Cardiac fibroblast (primary cell): ENCODE measurements at regions not wholly inside any gene's neighbourhood (a gene's known extent, or its start where the extent isn't known, plus 50 kb on each side); places are given as distances from the start of the nearest gene placed in this dataset.

Experiments used
- DNase-seq, 2 donors: peaks; one replicate each; pipeline versions ENCODE4 v3.0.0 to v3.0.0-alpha.2; 2010; ENCODE audit warnings: low read depth in 2 of 2
- H3K4me3 ChIP-seq, 2 donors: replicated peaks in 1 of 2; 1 replicate in 1 of 2; 2 replicates in 1 of 2; pipeline ENCODE4 v1.5.1; 2011; ENCODE audit warnings: low read depth in 2 of 2, low read length in 2 of 2, mild to moderate bottlenecking in 2 of 2, moderate library complexity in 1 of 2
- TF ChIP-seq, protein P1 (sequence below): IDR thresholded peaks from one replicate; pipeline ENCODE4 v1.5.1; 2011; ENCODE audit warnings: low read depth, mild to moderate bottlenecking, low read length, inconsistent platforms

DNA sequence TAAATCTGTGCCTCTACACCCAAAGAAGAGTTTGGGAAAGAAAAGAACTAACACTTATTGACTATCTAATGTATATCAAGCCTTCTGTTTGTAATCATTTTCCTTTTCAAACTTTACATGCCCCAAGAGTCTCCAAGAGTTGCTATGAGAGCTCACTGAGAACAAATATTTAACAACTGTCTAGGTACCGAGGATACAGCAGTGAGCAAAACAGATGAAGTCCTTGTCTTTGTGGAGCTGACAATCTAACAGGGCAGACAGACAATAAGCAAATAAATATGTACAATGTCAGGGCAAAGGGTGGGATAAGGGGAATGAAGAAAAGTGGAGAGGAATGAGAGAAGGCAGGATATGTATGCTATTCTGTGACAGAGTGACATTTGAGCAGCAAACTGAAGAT, 64.8 kb upstream of the KSR1 start:
- DNase-seq = no peak
- no peak overlapping the region for H3K4me3 ChIP-seq
- TF ChIP-seq, protein P1, sequence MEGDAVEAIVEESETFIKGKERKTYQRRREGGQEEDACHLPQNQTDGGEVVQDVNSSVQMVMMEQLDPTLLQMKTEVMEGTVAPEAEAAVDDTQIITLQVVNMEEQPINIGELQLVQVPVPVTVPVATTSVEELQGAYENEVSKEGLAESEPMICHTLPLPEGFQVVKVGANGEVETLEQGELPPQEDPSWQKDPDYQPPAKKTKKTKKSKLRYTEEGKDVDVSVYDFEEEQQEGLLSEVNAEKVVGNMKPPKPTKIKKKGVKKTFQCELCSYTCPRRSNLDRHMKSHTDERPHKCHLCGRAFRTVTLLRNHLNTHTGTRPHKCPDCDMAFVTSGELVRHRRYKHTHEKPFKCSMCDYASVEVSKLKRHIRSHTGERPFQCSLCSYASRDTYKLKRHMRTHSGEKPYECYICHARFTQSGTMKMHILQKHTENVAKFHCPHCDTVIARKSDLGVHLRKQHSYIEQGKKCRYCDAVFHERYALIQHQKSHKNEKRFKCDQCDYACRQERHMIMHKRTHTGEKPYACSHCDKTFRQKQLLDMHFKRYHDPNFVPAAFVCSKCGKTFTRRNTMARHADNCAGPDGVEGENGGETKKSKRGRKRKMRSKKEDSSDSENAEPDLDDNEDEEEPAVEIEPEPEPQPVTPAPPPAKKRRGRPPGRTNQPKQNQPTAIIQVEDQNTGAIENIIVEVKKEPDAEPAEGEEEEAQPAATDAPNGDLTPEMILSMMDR = no peak

DNA sequence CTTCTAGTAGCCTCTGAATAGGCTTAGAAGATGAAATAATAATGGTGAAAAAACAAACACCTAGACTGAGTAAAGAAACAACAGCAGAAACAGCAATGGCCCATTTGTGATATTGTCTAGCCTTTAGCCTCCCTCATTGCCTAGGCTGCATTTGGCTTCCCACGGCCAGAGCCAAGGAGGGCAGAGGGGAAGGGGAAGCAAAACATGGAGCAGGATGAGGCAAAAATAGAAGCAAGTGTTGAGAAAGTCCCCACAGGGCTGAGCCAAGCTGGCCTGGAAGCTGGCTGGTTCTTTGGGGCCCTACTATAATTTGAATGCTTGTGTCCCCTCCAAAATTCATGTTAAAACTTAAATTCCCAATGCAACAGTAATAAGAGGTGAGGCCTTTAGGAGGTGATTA, 60.2 kb upstream of the KSR1 start:
- TF ChIP-seq, protein P1 = no peak
- H3K4me3 ChIP-seq = no peak overlapping the region
- DNase-seq = no peak

DNA sequence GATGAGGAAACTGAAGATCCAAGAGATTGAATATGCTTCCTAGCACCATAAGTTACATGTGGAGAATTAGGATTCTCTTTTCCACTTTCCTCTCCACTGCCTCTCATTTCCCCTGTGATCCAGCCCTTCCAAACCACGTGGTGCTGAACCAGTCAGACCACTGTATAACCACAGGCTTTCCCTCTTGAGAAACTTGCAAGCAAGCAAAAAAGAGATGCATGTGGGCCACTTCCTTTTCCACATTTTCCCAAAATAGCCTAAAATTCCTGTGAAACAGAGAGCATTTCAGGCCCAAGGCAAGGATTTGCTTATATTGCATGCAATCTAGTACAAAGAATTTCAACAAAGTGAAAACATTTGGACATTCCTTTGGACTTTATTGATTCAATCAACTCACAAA, 59.3 kb upstream of the KSR1 start:
- TF ChIP-seq, protein P1 = no peak
- DNase-seq = peak in 1 of 2 donors; percentile 54
- no peak overlapping the region for H3K4me3 ChIP-seq

DNA sequence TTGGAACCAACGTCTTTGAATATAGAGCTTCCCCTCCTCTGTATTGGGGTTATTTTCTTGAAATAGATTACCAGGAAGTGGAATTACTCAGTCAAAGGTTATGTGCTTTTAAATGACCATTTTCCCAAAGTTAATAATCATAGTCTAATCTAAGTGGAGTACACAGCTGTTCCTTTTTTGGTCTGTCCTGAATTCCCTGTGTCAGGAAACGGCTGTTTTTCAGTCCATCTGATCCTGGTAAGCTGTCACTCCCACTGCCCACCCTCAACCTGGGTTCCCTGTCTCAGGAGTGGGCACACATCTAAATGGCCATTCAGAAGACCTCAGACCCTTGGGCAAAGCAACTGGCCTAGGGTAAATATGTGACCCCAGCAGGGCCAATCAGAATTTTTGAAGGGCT, 57.6 kb upstream of the KSR1 start:
- TF ChIP-seq, protein P1 = no peak
- DNase-seq = no peak
- no peak overlapping the region for H3K4me3 ChIP-seq

DNA sequence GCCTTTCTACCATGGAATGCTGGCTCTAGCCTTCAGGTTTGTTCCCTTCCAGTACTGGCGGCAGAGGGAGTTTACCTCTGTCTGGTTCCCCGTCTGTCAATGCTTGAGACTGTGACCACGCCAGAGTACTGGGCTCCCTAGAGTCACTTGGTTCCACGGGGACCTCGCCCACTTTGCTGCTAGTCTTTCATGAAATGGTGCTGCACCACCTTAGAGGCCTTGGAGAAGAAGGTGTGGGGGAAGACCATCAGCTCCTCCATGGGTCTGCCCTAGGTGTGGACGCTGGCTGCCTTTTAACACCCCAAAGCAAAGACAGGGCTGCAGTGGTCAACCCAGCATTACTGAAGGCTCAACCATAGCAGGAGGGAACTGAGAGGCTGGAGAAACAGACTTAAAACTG, 55.3 kb upstream of the KSR1 start:
- no peak for DNase-seq
- H3K4me3 ChIP-seq = no peak overlapping the region
- TF ChIP-seq, protein P1 = no peak

DNA sequence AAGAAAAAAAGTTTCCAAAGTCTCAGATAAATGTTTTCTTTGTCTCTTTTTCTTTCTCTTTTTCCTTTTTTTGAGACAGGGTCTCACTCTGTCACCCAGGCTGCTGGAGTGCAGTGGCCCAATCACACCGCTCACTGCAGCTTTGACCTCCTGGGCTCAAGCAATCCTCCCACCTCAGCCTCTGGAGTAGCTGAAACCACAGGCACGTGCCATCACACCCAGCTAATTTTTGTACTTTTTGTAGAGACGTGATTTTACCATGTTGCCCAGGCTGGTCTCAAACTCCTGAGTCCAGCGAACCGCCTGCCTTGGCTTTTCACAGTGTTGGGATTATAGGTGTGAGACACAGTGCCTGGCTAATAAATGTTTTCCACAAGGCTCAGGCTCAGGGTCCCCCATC, 53.3 kb upstream of the KSR1 start:
- DNase-seq = no peak
- no peak overlapping the region for H3K4me3 ChIP-seq
- TF ChIP-seq, protein P1 = no peak

DNA sequence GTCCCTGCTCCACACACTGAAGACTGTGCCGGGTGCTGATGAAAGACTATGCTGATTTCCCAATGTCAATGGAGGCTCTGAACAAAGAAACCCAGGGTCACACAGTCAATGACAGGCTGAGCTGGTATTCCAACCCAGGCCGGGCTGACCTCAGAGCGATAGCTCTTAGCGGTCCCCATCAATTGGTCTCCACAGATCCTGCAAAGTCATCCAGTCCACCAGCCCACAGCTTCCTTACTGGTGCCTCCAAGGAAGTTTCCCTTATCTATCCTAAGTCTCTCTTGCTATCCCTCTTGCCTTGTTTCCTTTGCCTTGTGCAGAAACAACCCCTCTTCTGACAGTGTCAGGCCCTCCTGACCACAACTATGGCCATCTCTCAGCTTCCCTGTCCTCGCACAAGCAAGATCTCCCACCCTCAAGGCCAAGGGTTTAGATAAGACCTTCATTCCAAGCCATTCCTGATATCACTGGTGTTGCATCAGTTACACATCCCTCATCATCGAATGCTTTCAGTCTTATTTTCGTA, 52.7 kb upstream of the KSR1 start:
- TF ChIP-seq, protein P1 = no peak
- DNase-seq = no peak
- H3K4me3 ChIP-seq = no peak overlapping the region
